ENCODE measurements at regions not wholly inside any gene's neighbourhood (a gene's known extent, or its start where the extent isn't known, plus 50 kb on each side); places are given as distances from the start of the nearest gene placed in this dataset.

- TF ChIP-seq CTCF (IDR thresholded peaks at IDR 0.05; ENCODE audit: low read depth, low read length, missing input control) (no peak), ATF3 (IDR thresholded peaks at IDR 0.05) (no peak), FOXA1 (IDR thresholded peaks at IDR 0.05) (no peak), RAD21 (IDR thresholded peaks at IDR 0.05) (no peak), TAF1 (conservative IDR thresholded peaks at IDR 0.05) (no peak), SP1 (IDR thresholded peaks at IDR 0.05) (no peak), EGR1 (IDR thresholded peaks at IDR 0.05; ENCODE audit: low read depth in 2 of 2) (no peak), RXRA (IDR thresholded peaks at IDR 0.05) (no peak), MAX (IDR thresholded peaks at IDR 0.05) (no peak), YY1 (IDR thresholded peaks at IDR 0.05) (no peak), REST (IDR thresholded peaks at IDR 0.05) (no peak)
These were observed 291.9 kb upstream of the POU1F1 start for GRCh38 chr3:87568331-87568730.

Data from liver (tissue), 3 donors.